H1 (cell line): ENCODE measurements at regions not wholly inside any gene's neighbourhood (a gene's known extent, or its start where the extent isn't known, plus 50 kb on each side); places are given as distances from the start of the nearest gene placed in this dataset.

ENCODE experiments used
- CTCF ChIA-PET: fragments of 300-600 bp; sonication (Branson Sonifier 250); formaldehyde crosslinking; loops from one replicate; lab custom pipeline; 2021; ENCODE audit not compliant: partially characterized antibody; lab: Charles Lee
- POLR2A ChIA-PET: fragments of 300-600 bp; sonication (Branson Sonifier 250); formaldehyde crosslinking; loops from one replicate; lab custom pipeline; 2021; ENCODE audit warnings: inconsistent platforms; ENCODE audit not compliant: partially characterized antibody; lab: Charles Lee
- DNase-seq, 2 experiments: peaks; one replicate each; pipeline versions ENCODE4 v3.0.0 to v3.0.0-alpha.2; 2010 to 2022; ENCODE audit warnings: low spot score in 2 of 2, low read depth in 1 of 2, mixed read lengths in 1 of 2
- FAIRE-seq: peaks from 2 replicates; lab custom pipeline; 2011; peaks lifted over from hg19 to GRCh38; lab: Jason Lieb, UNC
- H2AFZ ChIP-seq: 2 replicates; pipeline ENCODE4 v1.8.1; 2012; ENCODE audit warnings: low read length, inconsistent platforms
- H2AK5ac ChIP-seq: 2 replicates; pipeline ENCODE4 v1.6.1; 2013; ENCODE audit warnings: low read depth, low read length
- H2BK120ac ChIP-seq: replicated peaks from 2 replicates; pipeline ENCODE3; 2013; ENCODE audit warnings: low read depth, low read length, inconsistent platforms
- H2BK12ac ChIP-seq: 2 replicates; pipeline ENCODE4 v1.6.1; 2013; ENCODE audit warnings: low read depth, low read length
- H2BK15ac ChIP-seq: 2 replicates; pipeline ENCODE4 v1.6.1; 2013; ENCODE audit warnings: low read length
- H2BK20ac ChIP-seq: 2 replicates; pipeline ENCODE4 v1.6.1; 2013; ENCODE audit warnings: low read length
- H2BK5ac ChIP-seq: 2 replicates; pipeline ENCODE4 v1.6.1; 2013; ENCODE audit warnings: low read depth, low read length
- H3K14ac ChIP-seq: 2 replicates; pipeline ENCODE4 v1.6.1; 2013; ENCODE audit warnings: inconsistent platforms; ENCODE audit not compliant: insufficient read length
- H3K18ac ChIP-seq: 2 replicates; pipeline ENCODE4 v1.6.1; 2013; ENCODE audit warnings: low read length; ENCODE audit errors: extremely low read depth
- H3K23ac ChIP-seq: 2 replicates; pipeline ENCODE4 v1.6.1; 2013; ENCODE audit warnings: inconsistent platforms; ENCODE audit not compliant: insufficient read length
- H3K23me2 ChIP-seq: 2 replicates; pipeline ENCODE4 v1.6.1; 2013; ENCODE audit warnings: low read depth, low read length
- H3K27ac ChIP-seq: 2 replicates; pipeline ENCODE4 v1.6.1; 2011; ENCODE audit warnings: low read depth, low read length, inconsistent platforms
- H3K27me3 ChIP-seq, 4 experiments: replicated peaks in 1 of 4; 1 replicate in 1 of 4; 2 replicates in 3 of 4; pipeline versions ENCODE4 v1.6.1 to v1.8.1; 2011 to 2013; ENCODE audit warnings: low read length in 3 of 4, mild to moderate bottlenecking in 3 of 4, inconsistent platforms in 2 of 4, mixed read lengths in 2 of 4, moderate library complexity in 1 of 4; ENCODE audit not compliant: control insufficient read depth in 3 of 4, insufficient read depth in 3 of 4; ENCODE audit errors: extremely low read depth in 1 of 4
- H3K36me3 ChIP-seq, 4 experiments: 2 replicates each; pipeline versions ENCODE4 v1.6.1 to v1.8.1; 2011 to 2013; ENCODE audit warnings: mild to moderate bottlenecking in 4 of 4, low read length in 3 of 4, moderate library complexity in 2 of 4, control low read depth in 1 of 4, inconsistent platforms in 1 of 4; ENCODE audit not compliant: insufficient read depth in 4 of 4, control insufficient read depth in 2 of 4
- H3K4ac ChIP-seq: replicated peaks from 2 replicates; pipeline ENCODE3; 2013; ENCODE audit warnings: low read length, low read depth, mixed read lengths, inconsistent platforms; ENCODE audit not compliant: insufficient read length
- H3K4me1 ChIP-seq, 4 experiments: replicated peaks in 1 of 4; 1 replicate in 1 of 4; 2 replicates in 3 of 4; pipeline versions ENCODE4 v1.6.1 to v1.8.1; 2011 to 2013; ENCODE audit warnings: low read length in 3 of 4, inconsistent platforms in 2 of 4, mixed read lengths in 1 of 4; ENCODE audit not compliant: insufficient read depth in 4 of 4, control insufficient read depth in 3 of 4
- H3K4me2 ChIP-seq, 2 experiments: 2 replicates each; pipeline versions ENCODE4 v1.6.1 to v1.8.1; 2011 to 2013; ENCODE audit warnings: low read depth in 2 of 2, low read length in 2 of 2, control low read depth in 1 of 2, inconsistent platforms in 1 of 2, mild to moderate bottlenecking in 1 of 2; ENCODE audit not compliant: insufficient read depth in 1 of 2
- H3K4me3 ChIP-seq, 4 experiments: fragments of 200-600, 300-600 bp in 1 of 4; sonication (generic), shearing (Covaris generic), sonication (Bioruptor Twin) in 1 of 4; 2 replicates each; pipeline versions ENCODE4 v1.5.1 to v1.8.1; 2011 to 2016; ENCODE audit warnings: low read length in 4 of 4, low read depth in 3 of 4, control low read depth in 2 of 4, inconsistent platforms in 2 of 4, mild to moderate bottlenecking in 2 of 4, mixed read lengths in 1 of 4, moderate library complexity in 1 of 4; ENCODE audit not compliant: insufficient read depth in 2 of 4; ENCODE audit errors: extremely low read depth in 1 of 4
- H3K56ac ChIP-seq: replicated peaks from 2 replicates; pipeline ENCODE3; 2013; ENCODE audit warnings: low read depth, mild to moderate bottlenecking, mixed read lengths, low read length, inconsistent platforms; ENCODE audit not compliant: insufficient read length
- H3K79me1 ChIP-seq: 2 replicates; pipeline ENCODE4 v1.6.1; 2013; ENCODE audit warnings: low read depth, low read length, control low read depth
- H3K79me2 ChIP-seq, 2 experiments: 2 replicates each; pipeline versions ENCODE4 v1.6.1 to v1.8.1; 2012 to 2013; ENCODE audit warnings: low read length in 2 of 2, mild to moderate bottlenecking in 2 of 2, inconsistent platforms in 1 of 2; ENCODE audit not compliant: insufficient read depth in 2 of 2, control insufficient read depth in 1 of 2
- H3K9ac ChIP-seq, 4 experiments: replicated peaks in 1 of 4; 1 replicate in 1 of 4; 2 replicates in 3 of 4; pipeline versions ENCODE4 v1.6.1 to v1.8.1; 2011 to 2013; ENCODE audit warnings: low read depth in 3 of 4, low read length in 3 of 4, control low read depth in 2 of 4, mild to moderate bottlenecking in 2 of 4, moderate library complexity in 2 of 4, inconsistent platforms in 1 of 4; ENCODE audit errors: extremely low read depth in 1 of 4
- H3K9me3 ChIP-seq, 2 experiments: 2 replicates each; pipeline versions ENCODE4 v1.6.1 to v1.8.1; 2012 to 2013; ENCODE audit warnings: mild to moderate bottlenecking in 2 of 2, moderate library complexity in 2 of 2, control low read depth in 1 of 2, inconsistent platforms in 1 of 2, low read depth in 1 of 2, low read length in 1 of 2, mixed read lengths in 1 of 2; ENCODE audit not compliant: insufficient read depth in 2 of 2
- H4K20me1 ChIP-seq, 2 experiments: replicated peaks in 1 of 2; 2 replicates each; pipeline versions ENCODE3 to v1.8.1; 2011 to 2013; ENCODE audit warnings: inconsistent platforms in 2 of 2, low read length in 2 of 2, mild to moderate bottlenecking in 1 of 2; ENCODE audit not compliant: insufficient read depth in 2 of 2, control insufficient read depth in 1 of 2
- H4K5ac ChIP-seq: 2 replicates; pipeline ENCODE4 v1.6.1; 2013; ENCODE audit warnings: low read length, low read depth, mixed read lengths, inconsistent platforms; ENCODE audit not compliant: insufficient read length
- H4K8ac ChIP-seq: 2 replicates; pipeline ENCODE4 v1.8.0; 2013; ENCODE audit warnings: mild to moderate bottlenecking, moderate library complexity, low read length, inconsistent platforms; ENCODE audit not compliant: insufficient read depth; ENCODE audit errors: extremely low read depth
- H4K91ac ChIP-seq: replicated peaks from 2 replicates; pipeline ENCODE3; 2013; ENCODE audit warnings: low read length, mixed read lengths, inconsistent platforms; ENCODE audit not compliant: insufficient read length
- BRCA1 ChIP-seq: IDR thresholded peaks from 2 replicates; pipeline ENCODE4 v1.6.1; 2012; ENCODE audit warnings: low read depth, low read length, improper control_type of control experiment
- CHD2 ChIP-seq: IDR thresholded peaks from 2 replicates; pipeline ENCODE4 v1.6.1; 2012; ENCODE audit warnings: low read length, improper control_type of control experiment
- CREB1 ChIP-seq: IDR thresholded peaks from 2 replicates; pipeline ENCODE4 v1.6.1; 2012; ENCODE audit warnings: inconsistent platforms
- CTBP2 ChIP-seq: IDR thresholded peaks from 2 replicates; pipeline ENCODE4 v1.7.0; 2011; ENCODE audit warnings: borderline replicate concordance, mild to moderate bottlenecking, moderate library complexity, mixed read lengths, low read length; ENCODE audit not compliant: insufficient read depth, insufficient read length
- EP300 ChIP-seq, 2 experiments: IDR thresholded peaks; 1 replicate in 1 of 2; 2 replicates in 1 of 2; pipeline ENCODE4 v1.6.1; 2011 to 2012; ENCODE audit warnings: low read depth in 2 of 2, low read length in 2 of 2, mild to moderate bottlenecking in 2 of 2, borderline replicate concordance in 1 of 2, inconsistent platforms in 1 of 2, moderate library complexity in 1 of 2
- EZH2 ChIP-seq: fragments of 200-600 bp; sonication (generic); IDR thresholded peaks from 2 replicates; pipeline ENCODE4 v1.7.1; 2012; ENCODE audit warnings: low read depth, mild to moderate bottlenecking, moderate library complexity, low read length, inconsistent platforms; ENCODE audit not compliant: severe bottlenecking
- GTF2F1 ChIP-seq: IDR thresholded peaks from 2 replicates; pipeline ENCODE4 v1.6.1; 2012; ENCODE audit warnings: low read depth, low read length, improper control_type of control experiment, borderline replicate concordance
- MAFK ChIP-seq: IDR thresholded peaks from 2 replicates; pipeline ENCODE4 v1.6.1; 2012; ENCODE audit warnings: low read depth, mild to moderate bottlenecking, improper control_type of control experiment, low read length
- PHF8 ChIP-seq: fragments of 200-600 bp; sonication (generic); conservative IDR thresholded peaks from 2 replicates; pipeline ENCODE4 v1.7.1; 2012; ENCODE audit warnings: low read depth, mild to moderate bottlenecking, inconsistent platforms, low read length, moderate library complexity
- RNF2 ChIP-seq: fragments of 200-900, 300-1000 bp; sonication (generic); IDR thresholded peaks from 2 replicates; pipeline ENCODE4 v1.7.1; 2016; ENCODE audit warnings: borderline replicate concordance, low read depth, mild to moderate bottlenecking, antibody characterized with exemption, low read length; ENCODE audit not compliant: poor library complexity, severe bottlenecking; ENCODE audit errors: missing control alignments
- WGBS, 2 experiments: shearing (Covaris generic) in 1 of 2; methylation state at CpG; one replicate each; pipeline versions ENCODE4 v1.1.6 to v1.1.7; 2013 to 2015; ENCODE audit warnings: low lambda C conversion rate in 2 of 2, mixed read lengths in 2 of 2, inconsistent platforms in 1 of 2, low coverage in 1 of 2, missing lambda C conversion rate in 1 of 2; ENCODE audit not compliant: insufficient replicate concordance in 2 of 2, insufficient coverage in 1 of 2, insufficient read length in 1 of 2; ENCODE audit errors: extremely low coverage in 1 of 2, missing lambda C conversion rate in 1 of 2; 5-methylcytosine and 5-hydroxymethylcytosine counted together

- Histone ChIP-seq H2AFZ (no peak overlapping the region), H4K8ac (peak overlapping the region; percentile 29; the same call in 1 of the 2 replicates), H3K4me1 (peaks cover 4 to 31% (median 7%) of the 10 kb centered on the region in 4 experiments; a peak in 6 of 7 replicates), H3K27ac (no peak overlapping the region), H3K79me1 (no peaks in the 10 kb centered on the region), H3K14ac (no peak overlapping the region), H3K23ac (no peak overlapping the region), H3K27me3 (peaks cover 57 to 85% (median 68%) of the 10 kb centered on the region in 4 experiments), H2BK12ac (no peak overlapping the region), H2BK20ac (no peak overlapping the region), H3K4me3 (peak overlapping the region; percentile 24 to 72 (median 38); a peak in 7 of 8 replicates), H2BK15ac (no peak overlapping the region), H3K36me3 (no peaks in the 10 kb centered on the region), H2BK5ac (no peak overlapping the region), H4K20me1 (peaks cover 8 to 11% of the 10 kb centered on the region in 2 experiments), H3K56ac (no peak overlapping the region), H3K79me2 (no peaks in the 10 kb centered on the region), H3K9me3 (no peaks in the 10 kb centered on the region), H4K91ac (no peak overlapping the region), H2AK5ac (no peak overlapping the region), H4K5ac (no peak overlapping the region), H3K18ac (no peak overlapping the region), H3K23me2 (peaks cover 25% of the 10 kb centered on the region; the same call in 1 of the 2 replicates), H3K4ac (no peak overlapping the region), H3K4me2 (peak overlapping the region; percentile 82 to 94), H2BK120ac (no peak overlapping the region), H3K9ac (no peak overlapping the region)
- WGBS, 2 experiments = 6% methylated on average over 50 of the region's 53 CpGs; no CpG with 5 or more reads in 1 of the 2 experiments
- POLR2A ChIA-PET = interaction anchor here (1.6 kb wide), 1 partner anchor 10 kb away, joined by 3 read pairs; no protein-coding TSS in a partner anchor
- CTCF ChIA-PET = interaction anchor here (1.0 to 3.6 kb wide), 11 partner anchors 9 to 779 kb away, joined by 3 to 16 read pairs (median 4); no protein-coding TSS in a partner anchor
- FAIRE-seq (no peak), DNase-seq (peak in 1 of 2 experiments; percentile 63)
- TF ChIP-seq RNF2 = peak; percentile 26
- TF ChIP-seq BRCA1 = no peak
- TF ChIP-seq CHD2 = no peak
- peak; percentile 81 for TF ChIP-seq EZH2
- TF ChIP-seq CREB1 = peak; percentile 83
- no peak for TF ChIP-seq GTF2F1
- TF ChIP-seq MAFK = no peak
- 0 out of 2 replicates have a peak, but pooled peaks have one; percentile 26 for TF ChIP-seq PHF8
- TF ChIP-seq EP300 (IDR thresholded peaks at IDR 0.05; ENCODE audit: borderline replicate concordance in 1 of 2, low read depth in 2 of 2, low read length in 2 of 2) = no peak
- no peak for TF ChIP-seq CTBP2
Observed at GRCh38 chr11:16603890-16604793, 134.3 kb upstream of the C11orf58 start.
